ENCODE measurements at regions not wholly inside any gene's neighbourhood (a gene's known extent, or its start where the extent isn't known, plus 50 kb on each side); places are given as distances from the start of the nearest gene placed in this dataset.

- Histone ChIP-seq H3K4me3 (no peak overlapping the region), H3K4me1 (peaks cover 5% of the 10 kb centered on the region), H3K27ac (no peak overlapping the region), H3K36me3 (peaks cover 62% of the 10 kb centered on the region), H3K9me3 (no peaks in the 10 kb centered on the region), H3K27me3 (ENCODE audit: low read depth) (no peaks in the 10 kb centered on the region)
- intact Hi-C loops (cut with DNase I): no loop called here
- ATAC-seq (peak; percentile 64 to 72), DNase-seq (no peak)
- TF ChIP-seq CTCF (IDR thresholded peaks at IDR 0.05): no peak
Measured at GRCh38 chr14:71726580-71727021, 205.6 kb upstream of the RGS6 start.

DNA sequence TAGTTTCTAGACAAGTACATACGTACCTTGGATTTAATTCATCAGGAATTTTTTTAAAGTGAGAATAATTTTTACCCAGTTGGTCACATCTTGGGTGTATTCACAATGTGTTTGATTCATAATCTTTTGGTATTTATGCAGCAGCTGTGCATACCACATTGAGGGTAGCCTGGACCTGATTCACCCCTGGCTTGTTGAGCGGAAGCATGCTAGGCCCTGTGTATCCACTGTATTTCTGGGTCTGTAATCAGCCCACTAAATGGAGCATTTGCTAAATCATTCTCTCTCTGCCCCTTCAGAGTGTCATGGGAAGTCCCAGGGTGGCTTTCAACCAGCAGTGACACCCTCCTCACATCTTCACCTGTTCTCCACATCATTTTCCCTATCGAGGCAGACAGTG lies 203.8 kb upstream of the RGS6 start:
- peaks cover 5% of the 10 kb centered on the region for H3K4me1 ChIP-seq
- no peak for DNase-seq
- H3K9me3 ChIP-seq: no peaks in the 10 kb centered on the region
- ATAC-seq: no peak
- H3K4me3 ChIP-seq: no peak overlapping the region
- no peaks in the 10 kb centered on the region for H3K27me3 ChIP-seq (ENCODE audit: low read depth)
- H3K27ac ChIP-seq: no peak overlapping the region
- peaks cover 72% of the 10 kb centered on the region for H3K36me3 ChIP-seq
- no peak for TF ChIP-seq CTCF (IDR thresholded peaks at IDR 0.05)
- intact Hi-C loops (cut with DNase I): no loop called here

- H3K4me3 ChIP-seq: no peak overlapping the region
- ATAC-seq (no peak), DNase-seq (no peak)
- H3K27me3 ChIP-seq (ENCODE audit: low read depth): no peaks in the 10 kb centered on the region
- no peak overlapping the region for H3K27ac ChIP-seq
- no peak for TF ChIP-seq CTCF (IDR thresholded peaks at IDR 0.05)
- no peaks in the 10 kb centered on the region for H3K9me3 ChIP-seq
- intact Hi-C loops (cut with DNase I): no loop called here
- H3K4me1 ChIP-seq: peaks cover 5% of the 10 kb centered on the region
- H3K36me3 ChIP-seq: peaks cover 75% of the 10 kb centered on the region
Measured at GRCh38 chr14:71729596-71729995, 202.6 kb upstream of the RGS6 start.

DNA sequence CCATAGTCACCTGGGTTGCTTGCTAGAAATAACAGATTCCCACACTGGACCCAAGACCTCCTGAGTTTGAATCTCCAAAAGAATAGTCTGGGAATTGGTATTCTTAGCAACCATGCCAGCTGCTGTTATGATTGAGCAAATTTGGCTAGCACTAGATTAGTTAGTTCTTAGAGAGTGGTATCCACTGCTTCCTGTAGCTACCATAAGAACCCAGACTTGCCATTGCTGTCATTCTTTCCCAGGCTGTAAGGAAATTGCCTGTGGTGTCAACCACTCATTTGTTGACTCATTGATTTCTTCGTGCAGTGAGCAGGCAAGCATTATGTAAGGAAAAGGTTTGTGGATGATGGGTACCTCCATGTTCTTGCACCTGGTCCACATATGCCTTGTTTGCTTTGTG lies 201.8 kb upstream of the RGS6 start:
- peaks cover 75% of the 10 kb centered on the region for H3K36me3 ChIP-seq

DNA sequence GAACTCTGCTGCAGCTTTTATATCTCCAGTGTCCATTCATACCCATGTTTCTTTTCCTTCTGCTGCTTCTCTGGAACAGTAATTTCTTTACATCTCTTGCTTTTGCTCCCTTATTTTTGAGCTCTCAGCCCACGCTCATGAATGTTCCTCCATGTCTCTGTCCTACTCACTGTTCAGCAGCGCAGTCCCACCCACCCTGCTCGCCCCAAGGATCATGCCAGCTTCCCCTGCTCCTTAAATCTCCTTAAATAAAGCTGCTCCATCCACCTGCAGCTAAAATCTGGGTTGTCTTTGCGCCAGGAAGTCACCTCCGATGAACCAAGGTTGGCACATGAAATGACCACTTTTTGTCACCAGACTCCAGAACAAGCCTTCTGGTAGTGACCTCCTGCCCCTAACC lies 201.1 kb upstream of the RGS6 start:
- Histone ChIP-seq H3K4me3 (no peak overlapping the region), H3K36me3 (peaks cover 75% of the 10 kb centered on the region), H3K27ac (no peak overlapping the region), H3K9me3 (no peaks in the 10 kb centered on the region), H3K4me1 (peaks cover 5% of the 10 kb centered on the region), H3K27me3 (ENCODE audit: low read depth) (no peaks in the 10 kb centered on the region)
- no peak for TF ChIP-seq CTCF (IDR thresholded peaks at IDR 0.05)
- DNase-seq (no peak), ATAC-seq (no peak)
- intact Hi-C loops (cut with DNase I): no loop called here

More for the DNA sequence above, 201.8 kb upstream of the RGS6 start:
- intact Hi-C loops (cut with DNase I): no loop called here
- Histone ChIP-seq H3K9me3 (no peaks in the 10 kb centered on the region), H3K4me3 (no peak overlapping the region), H3K27ac (no peak overlapping the region), H3K27me3 (ENCODE audit: low read depth) (no peaks in the 10 kb centered on the region), H3K4me1 (peaks cover 5% of the 10 kb centered on the region)
- TF ChIP-seq CTCF (IDR thresholded peaks at IDR 0.05): no peak
- DNase-seq (no peak), ATAC-seq (no peak)
